GM18909 (cell line): ENCODE measurements at regions not wholly inside any gene's neighbourhood (a gene's known extent, or its start where the extent isn't known, plus 50 kb on each side); places are given as distances from the start of the nearest gene placed in this dataset.
"Not testable (repeated sequence)": the region's sequence is repeated elsewhere in the genome, so short reads cannot be mapped to it uniquely, and the experiment has no call there.

ENCODE experiments used
- ATAC-seq: cut with Tn5 transposase; IDR thresholded peaks from one replicate; pipeline ENCODE4 v1.9.1; 2021; ENCODE audit warnings: mild to moderate bottlenecking; ENCODE audit not compliant: unreplicated experiment, poor library complexity

- no peak for ATAC-seq
Observed at GRCh38 chr4:20196476-20196875, 55.2 kb upstream of the SLIT2 start.

- ATAC-seq: no peak
Observed at GRCh38 chr4:20195071-20195885, 56.4 kb upstream of the SLIT2 start.

GRCh38 chr4:20194123-20195013 is 57.3 kb upstream of the SLIT2 start:
- ATAC-seq: no peak

- no peak for ATAC-seq
Observed at GRCh38 chr4:20193141-20193936, 58.4 kb upstream of the SLIT2 start.

GRCh38 chr4:20192736-20193135 is 59.0 kb upstream of the SLIT2 start:
- ATAC-seq: no peak

GRCh38 chr4:20185103-20185502 is 66.6 kb upstream of the SLIT2 start:
- no peak for ATAC-seq

- not testable (repeated sequence) for ATAC-seq
Observed at GRCh38 chr4:20183131-20183530, 68.6 kb upstream of the SLIT2 start.

GRCh38 chr4:20181926-20182325 is 69.8 kb upstream of the SLIT2 start:
- no peak for ATAC-seq

GRCh38 chr4:20180509-20180908 is 71.2 kb upstream of the SLIT2 start:
- no peak for ATAC-seq

- ATAC-seq: no peak
Observed at GRCh38 chr4:20178902-20179576, 72.7 kb upstream of the SLIT2 start.

GRCh38 chr4:20176881-20177280 is 74.8 kb upstream of the SLIT2 start:
- no peak for ATAC-seq

- ATAC-seq: no peak
Observed at GRCh38 chr4:20172070-20172760, 79.5 kb upstream of the SLIT2 start.

GRCh38 chr4:20166544-20166943 is 85.2 kb upstream of the SLIT2 start:
- ATAC-seq: no peak

- no peak for ATAC-seq
Observed at GRCh38 chr4:20159516-20159915, 92.2 kb upstream of the SLIT2 start.

- ATAC-seq: no peak
Observed at GRCh38 chr4:20158195-20158594, 93.5 kb upstream of the SLIT2 start.

GRCh38 chr4:20151436-20151835 is 100.3 kb upstream of the SLIT2 start:
- ATAC-seq: no peak

- ATAC-seq: not testable (repeated sequence)
Observed at GRCh38 chr4:20149143-20149542, 102.6 kb upstream of the SLIT2 start.

- no peak for ATAC-seq
Observed at GRCh38 chr4:20137176-20137575, 114.5 kb upstream of the SLIT2 start.

- ATAC-seq: no peak
Observed at GRCh38 chr4:20127626-20128025, 124.1 kb upstream of the SLIT2 start.
